HCT116 (cell line): ENCODE measurements at regions not wholly inside any gene's neighbourhood (a gene's known extent, or its start where the extent isn't known, plus 50 kb on each side); places are given as distances from the start of the nearest gene placed in this dataset.

Experiments
- ATAC-seq: fragments of 200-7000 bp; cut with Tn5 transposase; 2 replicates; pipeline ENCODE4 v1.9.1; 2020; ENCODE audit warnings: mild to moderate bottlenecking, moderate library complexity
- BruUV-seq: library from RNA; stranded (reverse); fragments of 400-500 nt; replicated peaks from 2 replicates; lab custom pipeline; 2021; lab: Mats Ljungman, UMichigan
- CTCF ChIA-PET: fragments of 300-600 bp; sonication (Branson Sonifier 250); formaldehyde crosslinking; loops from one replicate; lab custom pipeline; 2021; ENCODE audit warnings: antibody characterized with exemption; lab: Charles Lee
- POLR2A ChIA-PET: fragments of 300-600, 350-600 bp; sonication (Branson Sonifier 250); formaldehyde crosslinking; loops from one replicate; lab custom pipeline; 2021; ENCODE audit warnings: antibody characterized with exemption; lab: Charles Lee
- RAD21 ChIA-PET, 2 experiments: fragments of 300-600 bp; sonication (Branson Sonifier 250); formaldehyde crosslinking; loops; one replicate each; lab custom pipeline; 2023; ENCODE audit warnings: low total read pairs in 2 of 2; ENCODE audit not compliant: uncharacterized antibody in 2 of 2, unreplicated experiment in 2 of 2, low non-redundant PET in 1 of 2; lab: Charles Lee
- DNase-seq: peaks from one replicate; pipeline ENCODE4 v3.0.0-alpha.2; 2010; ENCODE audit warnings: low read depth, low spot score
- H2AFZ ChIP-seq: fragments of 200-600 bp; shearing (Covaris generic), sonication (generic); 2 replicates; pipeline ENCODE4 v1.6.1; 2017; ENCODE audit warnings: low read depth, mixed run types, mixed read lengths, antibody characterized with exemption, low read length; ENCODE audit not compliant: poor library complexity, severe bottlenecking
- H3K27ac ChIP-seq: 2 replicates; pipeline ENCODE4 v1.5.1; 2012; ENCODE audit warnings: low read depth, low read length
- H3K27me3 ChIP-seq: fragments of 200-600 bp; sonication (generic); 2 replicates; pipeline ENCODE4 v1.6.1; 2016; ENCODE audit warnings: mixed run types, low read length, mixed read lengths; ENCODE audit not compliant: insufficient read depth
- H3K36me3 ChIP-seq, 2 experiments: fragments of 200-500 bp in 1 of 2; fragments of 200-600 bp in 1 of 2; sonication (Bioruptor generic) in 1 of 2; sonication (generic) in 1 of 2; 2 replicates each; pipeline versions ENCODE4 v1.5.1 to v1.6.1; 2014 to 2016; ENCODE audit warnings: low read length in 2 of 2, inconsistent platforms in 1 of 2, mixed read lengths in 1 of 2, mixed run types in 1 of 2; ENCODE audit not compliant: insufficient read depth in 2 of 2, control insufficient read depth in 1 of 2
- H3K4me1 ChIP-seq, 2 experiments: fragments of 200-600 bp in 1 of 2; sonication (generic) in 1 of 2; 2 replicates each; pipeline versions ENCODE4 v1.5.1 to v1.6.1; 2012 to 2017; ENCODE audit warnings: low read length in 2 of 2, inconsistent platforms in 1 of 2, mild to moderate bottlenecking in 1 of 2, mixed read lengths in 1 of 2, mixed run types in 1 of 2, moderate library complexity in 1 of 2; ENCODE audit not compliant: insufficient read depth in 2 of 2, control insufficient read depth in 1 of 2
- H3K4me2 ChIP-seq: fragments of 200-600 bp; sonication (generic); 2 replicates; pipeline ENCODE4 v1.6.1; 2017; ENCODE audit warnings: mixed run types, low read length, mixed read lengths
- H3K4me3 ChIP-seq, 2 experiments: fragments of 200-600 bp in 1 of 2; sonication (generic) in 1 of 2; replicated peaks in 1 of 2; 2 replicates each; pipeline ENCODE4 v1.5.1; 2011 to 2016; ENCODE audit warnings: low read length in 2 of 2, control low read depth in 1 of 2, low read depth in 1 of 2, mild to moderate bottlenecking in 1 of 2, mixed read lengths in 1 of 2, mixed run types in 1 of 2
- H3K79me2 ChIP-seq: fragments of 200-600 bp; sonication (generic); 2 replicates; pipeline ENCODE4 v1.6.1; 2017; ENCODE audit warnings: mild to moderate bottlenecking, mixed run types, low read length, moderate library complexity, mixed read lengths; ENCODE audit not compliant: insufficient read depth
- H3K9ac ChIP-seq: fragments of 200-600 bp; sonication (generic); 2 replicates; pipeline ENCODE4 v1.6.1; 2016; ENCODE audit warnings: low read length, mixed read lengths
- H3K9me2 ChIP-seq: fragments of 200-600 bp; sonication (generic), shearing (Covaris generic); 2 replicates; pipeline ENCODE4 v1.6.1; 2017; ENCODE audit warnings: mixed run types, mild to moderate bottlenecking, moderate library complexity; ENCODE audit not compliant: insufficient read depth
- H3K9me3 ChIP-seq, 2 experiments: fragments of 200-500 bp in 1 of 2; fragments of 200-600 bp in 1 of 2; sonication (Bioruptor generic) in 1 of 2; sonication (generic) in 1 of 2; 2 replicates each; pipeline ENCODE4 v1.6.1; 2014 to 2017; ENCODE audit warnings: low read length in 2 of 2, mixed read lengths in 2 of 2, inconsistent platforms in 1 of 2, low read depth in 1 of 2, mild to moderate bottlenecking in 1 of 2, mixed run types in 1 of 2, moderate library complexity in 1 of 2; ENCODE audit not compliant: control insufficient read depth in 1 of 2, insufficient read depth in 1 of 2
- H4K20me1 ChIP-seq: fragments of 200-600 bp; sonication (generic), shearing (Covaris generic); 2 replicates; pipeline ENCODE4 v1.6.1; 2017; ENCODE audit warnings: mixed run types, mild to moderate bottlenecking, moderate library complexity; ENCODE audit not compliant: insufficient read depth
- CBX3 ChIP-seq: IDR thresholded peaks from 2 replicates; pipeline ENCODE4 v1.6.1; 2012; ENCODE audit warnings: low read depth
- CEBPB ChIP-seq: IDR thresholded peaks from 2 replicates; pipeline ENCODE4 v1.6.1; 2012; ENCODE audit warnings: low read depth
- EZH2phosphoT487 ChIP-seq: fragments of 200-600 bp; IDR thresholded peaks from 2 replicates; pipeline ENCODE4 v1.6.1; 2018; ENCODE audit warnings: antibody characterized with exemption, borderline replicate concordance
- FOSL1 ChIP-seq: IDR thresholded peaks from 2 replicates; pipeline ENCODE4 v1.6.1; 2012; ENCODE audit warnings: low read depth
- JUND ChIP-seq: IDR thresholded peaks from 2 replicates; pipeline ENCODE4 v1.6.1; 2012
- MAX ChIP-seq: IDR thresholded peaks from 2 replicates; pipeline ENCODE4 v1.6.1; 2012
- POLR2AphosphoS5 ChIP-seq: IDR thresholded peaks from 2 replicates; pipeline ENCODE4 v1.6.1; 2011; ENCODE audit warnings: mild to moderate bottlenecking, low read depth, low read length, moderate library complexity
- RAD21 ChIP-seq: IDR thresholded peaks from 2 replicates; pipeline ENCODE4 v1.6.1; 2012; ENCODE audit warnings: low read depth, mild to moderate bottlenecking
- YY1 ChIP-seq: IDR thresholded peaks from 2 replicates; pipeline ENCODE4 v1.6.1; 2011; ENCODE audit warnings: low read length, low read depth, moderate library complexity, mild to moderate bottlenecking; ENCODE audit not compliant: insufficient replicate concordance; ENCODE audit errors: extremely low read depth
- ZBTB33 ChIP-seq: IDR thresholded peaks from 2 replicates; pipeline ENCODE4 v1.6.1; 2011; ENCODE audit warnings: mild to moderate bottlenecking, low read length, moderate library complexity; ENCODE audit not compliant: insufficient replicate concordance; ENCODE audit errors: extremely low read depth
- ZFX ChIP-seq: fragments of 450-650 bp; IDR thresholded peaks from 2 replicates; pipeline ENCODE4 v1.6.1; 2017
- intact Hi-C: fragments of 100-400 bp; cut with micrococcal nuclease; formaldehyde crosslinking; loops from 2 replicates; pipeline ENCODE4 v1.10.0; 2022

GRCh38 chr2:122108186-122108585 is 352.7 kb downstream of the TSN start (continued):
- TF ChIP-seq FOSL1 = no peak

- H3K27me3 ChIP-seq = peaks cover 10% of the 10 kb centered on the region
Measured at GRCh38 chr2:122112216-122113005, 357.0 kb downstream of the TSN start.

More at GRCh38 chr2:122112216-122113005, 357.0 kb downstream of the TSN start:
- Histone ChIP-seq H4K20me1 (no peaks in the 10 kb centered on the region), H3K4me1 (no peaks in the 10 kb centered on the region), H3K4me2 (no peak overlapping the region), H3K4me3 (no peak overlapping the region), H3K9ac (no peak overlapping the region), H2AFZ (no peak overlapping the region), H3K27ac (no peak overlapping the region), H3K79me2 (no peaks in the 10 kb centered on the region), H3K9me2 (no peaks in the 10 kb centered on the region), H3K36me3 (no peaks in the 10 kb centered on the region), H3K9me3 (no peaks in the 10 kb centered on the region)
- ATAC-seq (no peak), DNase-seq (no peak)
- ChIA-PET POLR2A (no interaction called here), RAD21 (no interaction called here), CTCF (no interaction called here)
- no TSS peak for BruUV-seq
- intact Hi-C loops = no loop called here
- no peak for TF ChIP-seq POLR2AphosphoS5
- TF ChIP-seq RAD21 = no peak
- no peak for TF ChIP-seq ZBTB33
- TF ChIP-seq JUND = no peak
- TF ChIP-seq CBX3 = no peak
- TF ChIP-seq ZFX = no peak
- no peak for TF ChIP-seq CEBPB
- TF ChIP-seq MAX = no peak
- no peak for TF ChIP-seq FOSL1
- TF ChIP-seq EZH2phosphoT487 = no peak
- TF ChIP-seq YY1 = no peak
